ENCODE measurements at regions not wholly inside any gene's neighbourhood (a gene's known extent, or its start where the extent isn't known, plus 50 kb on each side); places are given as distances from the start of the nearest gene placed in this dataset.
"Not testable (repeated sequence)": the region's sequence is repeated elsewhere in the genome, so short reads cannot be mapped to it uniquely, and the experiment has no call there.

DNA sequence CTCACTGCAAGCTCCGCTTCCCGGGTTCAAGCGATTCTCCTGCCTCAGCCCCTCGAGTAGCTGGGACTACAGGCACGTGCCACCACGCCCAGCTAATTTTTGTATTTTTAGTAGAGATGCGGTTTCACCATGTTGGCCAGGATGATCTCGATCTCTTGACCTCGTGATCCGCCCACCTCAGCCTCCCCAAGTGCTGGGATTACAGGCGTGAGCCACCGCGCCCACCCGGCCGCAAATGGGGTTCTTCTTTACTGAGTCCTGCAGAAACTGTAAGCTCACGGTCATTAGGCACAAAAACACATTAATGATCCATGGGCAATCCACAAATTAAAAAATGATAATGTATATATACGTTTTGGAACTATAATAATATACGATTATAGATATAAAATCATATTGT lies 447.6 kb downstream of the DSC3 start:
- TF ChIP-seq, protein P1, sequence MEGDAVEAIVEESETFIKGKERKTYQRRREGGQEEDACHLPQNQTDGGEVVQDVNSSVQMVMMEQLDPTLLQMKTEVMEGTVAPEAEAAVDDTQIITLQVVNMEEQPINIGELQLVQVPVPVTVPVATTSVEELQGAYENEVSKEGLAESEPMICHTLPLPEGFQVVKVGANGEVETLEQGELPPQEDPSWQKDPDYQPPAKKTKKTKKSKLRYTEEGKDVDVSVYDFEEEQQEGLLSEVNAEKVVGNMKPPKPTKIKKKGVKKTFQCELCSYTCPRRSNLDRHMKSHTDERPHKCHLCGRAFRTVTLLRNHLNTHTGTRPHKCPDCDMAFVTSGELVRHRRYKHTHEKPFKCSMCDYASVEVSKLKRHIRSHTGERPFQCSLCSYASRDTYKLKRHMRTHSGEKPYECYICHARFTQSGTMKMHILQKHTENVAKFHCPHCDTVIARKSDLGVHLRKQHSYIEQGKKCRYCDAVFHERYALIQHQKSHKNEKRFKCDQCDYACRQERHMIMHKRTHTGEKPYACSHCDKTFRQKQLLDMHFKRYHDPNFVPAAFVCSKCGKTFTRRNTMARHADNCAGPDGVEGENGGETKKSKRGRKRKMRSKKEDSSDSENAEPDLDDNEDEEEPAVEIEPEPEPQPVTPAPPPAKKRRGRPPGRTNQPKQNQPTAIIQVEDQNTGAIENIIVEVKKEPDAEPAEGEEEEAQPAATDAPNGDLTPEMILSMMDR (IDR thresholded peaks at IDR 0.05), result not testable (repeated sequence)
- not testable (repeated sequence) for TF ChIP-seq POLR2A (IDR thresholded peaks at IDR 0.05)

All from lower leg skin (tissue), 3 donors.